HG03520 (cell line): ENCODE measurements at regions not wholly inside any gene's neighbourhood (a gene's known extent, or its start where the extent isn't known, plus 50 kb on each side); places are given as distances from the start of the nearest gene placed in this dataset.
"Not testable (repeated sequence)": the region's sequence is repeated elsewhere in the genome, so short reads cannot be mapped to it uniquely, and the experiment has no call there.

Experiments
- ATAC-seq: cut with Tn5 transposase; IDR thresholded peaks from one replicate; pipeline ENCODE4 v1.9.1; 2021; ENCODE audit warnings: mild to moderate bottlenecking, moderate library complexity; ENCODE audit not compliant: unreplicated experiment

- ATAC-seq = no peak
These were observed 80.8 kb upstream of the SLC8A3 start for GRCh38 chr14:70269582-70269981.

DNA sequence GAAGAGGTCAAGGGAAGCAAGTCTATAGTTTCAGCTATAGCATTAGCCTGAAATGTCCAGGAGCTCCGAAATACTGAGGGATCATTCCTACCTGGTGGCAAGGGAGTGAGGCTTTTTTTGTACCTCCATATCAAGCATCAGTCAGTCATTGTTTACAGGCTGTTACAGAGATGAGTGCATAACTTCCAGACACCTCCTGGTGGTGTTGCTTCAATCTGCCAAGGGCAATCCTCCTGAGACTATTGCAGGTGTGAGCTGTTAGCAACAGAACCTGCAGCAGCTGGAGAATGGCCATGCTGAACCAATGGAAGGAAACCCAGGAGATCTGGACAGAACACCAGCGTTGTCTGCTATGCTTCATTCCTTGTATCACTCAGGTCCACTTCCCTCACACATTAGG lies 80.0 kb upstream of the SLC8A3 start:
- ATAC-seq = no peak

GRCh38 chr14:70266157-70266556 lies 77.4 kb upstream of the SLC8A3 start:
- no peak for ATAC-seq

- no peak for ATAC-seq
These were observed 76.7 kb upstream of the SLC8A3 start for GRCh38 chr14:70265422-70265821.

DNA sequence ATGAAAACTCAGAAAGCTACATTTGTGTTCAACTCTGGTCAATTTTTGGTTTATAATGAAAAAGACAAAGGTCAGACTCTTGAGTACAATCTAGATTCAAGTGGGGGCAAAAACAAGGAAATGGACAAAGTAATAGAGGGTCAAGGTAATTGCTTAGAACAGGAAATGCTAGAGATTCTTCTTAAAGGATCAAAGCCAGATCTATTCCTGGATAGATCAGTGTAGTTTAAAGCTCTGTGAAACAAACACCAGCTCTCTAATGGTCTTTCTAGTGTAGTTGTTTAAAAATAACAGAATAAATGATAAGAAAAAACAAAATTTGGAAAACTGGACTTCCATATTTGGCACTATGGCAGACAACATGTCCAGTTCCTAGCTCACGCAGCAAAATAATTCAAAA lies 70.7 kb upstream of the SLC8A3 start:
- ATAC-seq = no peak

GRCh38 chr14:70257526-70257925 lies 68.8 kb upstream of the SLC8A3 start:
- no peak for ATAC-seq

GRCh38 chr14:70256601-70257000 lies 67.8 kb upstream of the SLC8A3 start:
- no peak for ATAC-seq

DNA sequence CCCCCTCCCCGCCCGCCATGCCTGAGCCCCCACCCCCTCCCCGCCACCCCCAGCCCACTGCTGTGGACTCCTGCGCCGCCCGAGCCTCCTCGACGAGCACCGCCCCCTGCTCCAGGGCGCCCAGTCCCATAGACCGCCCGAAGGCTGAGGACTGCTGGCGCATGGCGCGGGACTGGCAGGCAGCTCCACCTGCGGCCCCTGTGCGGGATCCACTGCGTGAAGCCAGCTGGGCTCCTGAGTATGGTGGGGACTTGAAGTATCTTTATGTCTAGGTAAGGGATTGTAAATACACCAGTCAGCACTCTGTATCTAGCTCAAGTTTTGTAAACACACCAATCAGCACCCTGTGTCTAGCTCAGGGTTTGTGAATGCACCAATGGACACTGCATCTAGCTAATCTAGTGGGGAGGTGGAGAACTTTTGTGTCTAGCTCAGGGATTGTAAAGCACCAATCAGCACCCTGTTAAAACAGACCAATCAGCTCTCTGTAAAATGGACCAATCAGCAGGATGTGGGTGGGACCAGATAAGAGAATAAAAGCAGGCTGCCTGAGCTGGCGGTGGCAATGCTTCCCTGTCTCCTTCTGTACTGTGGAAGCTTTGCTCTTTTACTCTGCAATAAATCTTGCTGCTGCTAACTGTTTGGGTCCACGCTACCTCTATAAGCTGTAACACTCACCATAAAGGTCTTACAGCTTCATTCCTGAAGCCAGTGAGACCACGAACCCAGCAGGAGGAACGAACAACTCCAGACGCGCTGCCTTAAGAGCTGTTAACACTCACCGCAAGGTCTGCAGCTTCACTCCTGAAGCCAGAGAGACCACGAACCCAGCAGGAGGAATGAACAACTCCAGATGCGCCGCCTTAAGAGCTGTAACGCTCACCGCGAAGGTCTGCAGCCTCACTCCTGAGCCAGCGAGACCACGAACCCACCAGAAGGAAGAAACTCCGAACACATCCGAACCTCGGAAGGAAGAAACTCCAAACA lies 66.6 kb upstream of the SLC8A3 start:
- ATAC-seq = not testable (repeated sequence)

GRCh38 chr14:70254476-70254961 lies 65.8 kb upstream of the SLC8A3 start:
- no peak for ATAC-seq

DNA sequence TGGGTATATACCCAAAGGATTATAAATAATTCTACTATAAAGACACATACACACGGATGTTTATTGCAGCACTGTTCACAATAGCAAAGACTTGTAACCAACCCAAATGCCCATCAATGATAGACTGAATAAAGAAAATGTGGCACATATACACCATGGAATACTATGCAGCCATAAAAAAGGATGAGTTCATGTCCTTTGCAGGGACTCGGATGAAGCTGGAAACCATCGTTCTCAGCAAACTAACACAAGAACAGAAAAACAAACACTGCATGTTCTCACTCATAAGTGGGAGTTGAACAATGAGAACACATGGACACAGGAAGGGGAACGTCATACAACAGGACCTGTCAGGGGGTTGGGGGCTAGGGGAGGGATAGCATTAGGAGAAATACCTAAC lies 64.8 kb upstream of the SLC8A3 start:
- ATAC-seq = not testable (repeated sequence)

GRCh38 chr14:70245026-70245425 lies 56.3 kb upstream of the SLC8A3 start:
- no peak for ATAC-seq

GRCh38 chr14:70239802-70240201 lies 51.1 kb upstream of the SLC8A3 start:
- peak; percentile 68 for ATAC-seq

- ATAC-seq = not testable (repeated sequence)
These were observed 49.9 kb upstream of the SLC8A3 start for GRCh38 chr14:70238635-70239034.
